ENCODE measurements at regions not wholly inside any gene's neighbourhood (a gene's known extent, or its start where the extent isn't known, plus 50 kb on each side); places are given as distances from the start of the nearest gene placed in this dataset.

DNA sequence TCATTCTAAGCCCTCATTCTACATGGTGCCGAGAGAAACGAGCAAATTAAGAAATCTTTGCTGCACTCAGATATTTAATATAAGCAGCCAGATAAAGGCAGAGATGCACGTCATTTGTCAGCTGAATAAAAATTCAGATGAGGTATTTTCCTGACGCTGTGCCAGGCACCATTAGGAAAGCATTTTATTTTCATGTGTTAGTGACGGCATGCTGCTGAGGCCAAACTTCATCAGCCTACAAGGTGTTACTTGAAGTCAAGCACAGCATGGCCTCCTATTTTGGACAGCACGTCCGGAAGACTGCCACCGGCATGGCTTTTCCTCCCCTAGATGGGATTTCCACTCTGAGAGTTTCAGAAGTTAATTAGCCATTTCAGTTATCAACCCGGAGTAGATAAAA is 70.3 kb downstream of the IRX3 start:
- no peak overlapping the region for H3K4me2 ChIP-seq
- H3K27ac ChIP-seq: no peak overlapping the region
- no peaks in the 10 kb centered on the region for H3K36me3 ChIP-seq (ENCODE audit: low read depth)
- no peak for DNase-seq
- no peak overlapping the region for H3K4me3 ChIP-seq
- H4K20me1 ChIP-seq (ENCODE audit: insufficient read depth): no peaks in the 10 kb centered on the region
- POLR2A ChIA-PET (ENCODE audit: unreplicated experiment): no interaction called here
- H3K9me3 ChIP-seq (ENCODE audit: insufficient read depth, low read depth): no peaks in the 10 kb centered on the region
- no TSS peak for BruUV-seq (replicated peaks)
- H3F3A ChIP-seq (ENCODE audit: insufficient read depth, low read depth): no peaks in the 10 kb centered on the region
- no peaks in the 10 kb centered on the region for H3K4me1 ChIP-seq (replicated peaks; ENCODE audit: insufficient read depth)
- intact Hi-C loops (cut with micrococcal nuclease; ENCODE audit: unreplicated experiment): no loop called here
- TF ChIP-seq, protein P1, sequence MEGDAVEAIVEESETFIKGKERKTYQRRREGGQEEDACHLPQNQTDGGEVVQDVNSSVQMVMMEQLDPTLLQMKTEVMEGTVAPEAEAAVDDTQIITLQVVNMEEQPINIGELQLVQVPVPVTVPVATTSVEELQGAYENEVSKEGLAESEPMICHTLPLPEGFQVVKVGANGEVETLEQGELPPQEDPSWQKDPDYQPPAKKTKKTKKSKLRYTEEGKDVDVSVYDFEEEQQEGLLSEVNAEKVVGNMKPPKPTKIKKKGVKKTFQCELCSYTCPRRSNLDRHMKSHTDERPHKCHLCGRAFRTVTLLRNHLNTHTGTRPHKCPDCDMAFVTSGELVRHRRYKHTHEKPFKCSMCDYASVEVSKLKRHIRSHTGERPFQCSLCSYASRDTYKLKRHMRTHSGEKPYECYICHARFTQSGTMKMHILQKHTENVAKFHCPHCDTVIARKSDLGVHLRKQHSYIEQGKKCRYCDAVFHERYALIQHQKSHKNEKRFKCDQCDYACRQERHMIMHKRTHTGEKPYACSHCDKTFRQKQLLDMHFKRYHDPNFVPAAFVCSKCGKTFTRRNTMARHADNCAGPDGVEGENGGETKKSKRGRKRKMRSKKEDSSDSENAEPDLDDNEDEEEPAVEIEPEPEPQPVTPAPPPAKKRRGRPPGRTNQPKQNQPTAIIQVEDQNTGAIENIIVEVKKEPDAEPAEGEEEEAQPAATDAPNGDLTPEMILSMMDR (conservative IDR thresholded peaks at IDR 0.05): no peak
- TF ChIP-seq EZH2 (IDR thresholded peaks at IDR 0.05; ENCODE audit: low read depth): no peak
- H3K9me2 ChIP-seq (ENCODE audit: insufficient read depth): no peaks in the 10 kb centered on the region
- H3K79me2 ChIP-seq (ENCODE audit: low read depth): no peaks in the 10 kb centered on the region
- H2AFZ ChIP-seq: no peak overlapping the region
- CTCF ChIA-PET: no interaction called here
- H3K27me3 ChIP-seq (ENCODE audit: insufficient read depth, low read depth): no peaks in the 10 kb centered on the region

DNA sequence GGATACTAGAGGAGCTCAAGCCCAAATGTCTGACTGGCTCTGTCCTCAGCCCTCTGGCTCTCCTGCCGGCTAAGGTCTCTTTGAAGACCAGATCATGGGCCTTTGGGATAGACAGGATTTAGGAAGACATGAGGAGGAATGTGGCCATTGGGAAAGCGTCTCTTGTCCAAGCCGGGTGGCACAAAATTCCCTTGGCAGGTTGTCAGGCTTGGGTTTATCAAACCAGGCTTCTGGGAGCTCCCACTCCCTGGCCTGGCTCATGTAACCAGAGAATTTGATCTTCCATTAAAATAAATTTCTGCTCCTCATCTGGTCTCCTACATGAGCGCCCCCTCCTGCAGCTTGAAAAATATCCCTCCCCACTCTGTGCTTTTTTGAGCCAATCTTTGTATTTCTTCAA is 71.1 kb downstream of the IRX3 start:
- Histone ChIP-seq H3F3A (ENCODE audit: insufficient read depth, low read depth) (no peaks in the 10 kb centered on the region), H3K27me3 (ENCODE audit: insufficient read depth, low read depth) (no peaks in the 10 kb centered on the region), H2AFZ (no peak overlapping the region), H3K4me3 (no peak overlapping the region), H4K20me1 (ENCODE audit: insufficient read depth) (no peaks in the 10 kb centered on the region), H3K9me3 (ENCODE audit: insufficient read depth, low read depth) (no peaks in the 10 kb centered on the region), H3K9me2 (ENCODE audit: insufficient read depth) (no peaks in the 10 kb centered on the region), H3K79me2 (ENCODE audit: low read depth) (no peaks in the 10 kb centered on the region), H3K4me2 (no peak overlapping the region), H3K4me1 (replicated peaks; ENCODE audit: insufficient read depth) (no peaks in the 10 kb centered on the region), H3K36me3 (ENCODE audit: low read depth) (no peaks in the 10 kb centered on the region), H3K27ac (no peak overlapping the region)
- POLR2A ChIA-PET (ENCODE audit: unreplicated experiment): no interaction called here
- intact Hi-C loops (cut with micrococcal nuclease; ENCODE audit: unreplicated experiment): no loop called here
- no peak for TF ChIP-seq EZH2 (IDR thresholded peaks at IDR 0.05; ENCODE audit: low read depth)
- TF ChIP-seq, protein P1 (conservative IDR thresholded peaks at IDR 0.05): no peak
- DNase-seq: no peak
- no TSS peak for BruUV-seq (replicated peaks)
- CTCF ChIA-PET: no interaction called here

DNA sequence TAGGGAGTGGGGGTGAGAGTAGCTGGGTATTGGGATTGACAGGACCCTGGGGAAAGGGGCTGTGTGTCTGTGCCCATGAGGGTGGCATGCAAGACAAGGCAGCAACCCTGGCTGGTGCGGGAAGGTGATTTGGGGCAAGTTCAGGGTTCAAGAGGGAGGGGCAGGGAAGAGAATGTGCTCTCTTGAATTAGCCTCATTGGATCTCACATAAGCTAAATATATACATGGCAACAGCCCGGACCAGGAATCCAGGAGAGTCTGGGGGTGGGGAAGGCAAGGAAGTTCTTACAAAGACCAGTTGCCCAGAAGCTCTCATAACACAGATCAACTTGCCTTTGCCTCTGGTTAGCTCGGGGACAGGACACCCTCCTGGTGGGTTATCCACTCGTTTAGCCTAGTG is 73.3 kb downstream of the IRX3 start:
- intact Hi-C loops (cut with micrococcal nuclease; ENCODE audit: unreplicated experiment): no loop called here
- no peak for DNase-seq
- no peaks in the 10 kb centered on the region for H4K20me1 ChIP-seq (ENCODE audit: insufficient read depth)
- no peaks in the 10 kb centered on the region for H3K4me1 ChIP-seq (replicated peaks; ENCODE audit: insufficient read depth)
- no peaks in the 10 kb centered on the region for H3F3A ChIP-seq (ENCODE audit: insufficient read depth, low read depth)
- H3K9me3 ChIP-seq (ENCODE audit: insufficient read depth, low read depth): no peaks in the 10 kb centered on the region
- no peak overlapping the region for H3K4me2 ChIP-seq
- no peaks in the 10 kb centered on the region for H3K36me3 ChIP-seq (ENCODE audit: low read depth)
- ChIA-PET POLR2A (ENCODE audit: unreplicated experiment) (no interaction called here), CTCF (no interaction called here)
- H2AFZ ChIP-seq: no peak overlapping the region
- TF ChIP-seq, protein P1 (conservative IDR thresholded peaks at IDR 0.05): no peak
- TF ChIP-seq EZH2 (IDR thresholded peaks at IDR 0.05; ENCODE audit: low read depth): no peak
- no peak overlapping the region for H3K4me3 ChIP-seq
- H3K27me3 ChIP-seq (ENCODE audit: insufficient read depth, low read depth): no peaks in the 10 kb centered on the region
- no peak overlapping the region for H3K27ac ChIP-seq
- H3K9me2 ChIP-seq (ENCODE audit: insufficient read depth): no peaks in the 10 kb centered on the region
- no TSS peak for BruUV-seq (replicated peaks)
- no peaks in the 10 kb centered on the region for H3K79me2 ChIP-seq (ENCODE audit: low read depth)

All from PC-9 (cell line).